ENCODE measurements at regions not wholly inside any gene's neighbourhood (a gene's known extent, or its start where the extent isn't known, plus 50 kb on each side); places are given as distances from the start of the nearest gene placed in this dataset.

GRCh38 chr14:53531730-53532129, 378.6 kb upstream of the DDHD1 start:
- FAIRE-seq (no peak), DNase-seq (ENCODE audit: insufficient read length, low spot score) (no peak)
- no peak for TF ChIP-seq POLR2A (IDR thresholded peaks at IDR 0.05; ENCODE audit: low read depth, low read length)
- TF ChIP-seq PAX5 (IDR thresholded peaks at IDR 0.05; ENCODE audit: insufficient read depth, low read length, severe bottlenecking), result no peak
- TF ChIP-seq POLR2AphosphoS5 (IDR thresholded peaks at IDR 0.05; ENCODE audit: low read depth, low read length), result no peak
- TF ChIP-seq SPI1 (IDR thresholded peaks at IDR 0.05; ENCODE audit: low read depth, low read length), result no peak
- no peak for TF ChIP-seq TAF1 (IDR thresholded peaks at IDR 0.05; ENCODE audit: low read depth, low read length)

- FAIRE-seq, result no peak
- DNase-seq (ENCODE audit: insufficient read length, low spot score), result no peak
- TF ChIP-seq PAX5 (IDR thresholded peaks at IDR 0.05; ENCODE audit: insufficient read depth, low read length, severe bottlenecking), result no peak
- no peak for TF ChIP-seq SPI1 (IDR thresholded peaks at IDR 0.05; ENCODE audit: low read depth, low read length)
- no peak for TF ChIP-seq TAF1 (IDR thresholded peaks at IDR 0.05; ENCODE audit: low read depth, low read length)
- TF ChIP-seq POLR2AphosphoS5 (IDR thresholded peaks at IDR 0.05; ENCODE audit: low read depth, low read length), result no peak
- no peak for TF ChIP-seq POU2F2 (IDR thresholded peaks at IDR 0.05; ENCODE audit: low read depth, low read length)
- no peak for TF ChIP-seq POLR2A (IDR thresholded peaks at IDR 0.05; ENCODE audit: low read depth, low read length)
Measured at GRCh38 chr14:53531156-53531555, 378.0 kb upstream of the DDHD1 start.

GRCh38 chr14:53529519-53529918, 376.4 kb upstream of the DDHD1 start:
- TF ChIP-seq SPI1 (IDR thresholded peaks at IDR 0.05; ENCODE audit: low read depth, low read length) (no peak), POLR2AphosphoS5 (IDR thresholded peaks at IDR 0.05; ENCODE audit: low read depth, low read length) (no peak), POU2F2 (IDR thresholded peaks at IDR 0.05; ENCODE audit: low read depth, low read length) (no peak), POLR2A (IDR thresholded peaks at IDR 0.05; ENCODE audit: low read depth, low read length) (no peak), TAF1 (IDR thresholded peaks at IDR 0.05; ENCODE audit: low read depth, low read length) (no peak), PAX5 (IDR thresholded peaks at IDR 0.05; ENCODE audit: insufficient read depth, low read length, severe bottlenecking) (no peak)
- DNase-seq (ENCODE audit: insufficient read length, low spot score) (no peak), FAIRE-seq (no peak)

GRCh38 chr14:53528185-53528671, 375.1 kb upstream of the DDHD1 start:
- no peak for DNase-seq (ENCODE audit: insufficient read length, low spot score)

GRCh38 chr14:53526200-53526599, 373.1 kb upstream of the DDHD1 start:
- FAIRE-seq (no peak), DNase-seq (ENCODE audit: insufficient read length, low spot score) (no peak)
- TF ChIP-seq POLR2AphosphoS5 (IDR thresholded peaks at IDR 0.05; ENCODE audit: low read depth, low read length), result no peak
- TF ChIP-seq POU2F2 (IDR thresholded peaks at IDR 0.05; ENCODE audit: low read depth, low read length), result no peak
- TF ChIP-seq TAF1 (IDR thresholded peaks at IDR 0.05; ENCODE audit: low read depth, low read length), result no peak
- no peak for TF ChIP-seq PAX5 (IDR thresholded peaks at IDR 0.05; ENCODE audit: insufficient read depth, low read length, severe bottlenecking)
- no peak for TF ChIP-seq SPI1 (IDR thresholded peaks at IDR 0.05; ENCODE audit: low read depth, low read length)
- TF ChIP-seq POLR2A (IDR thresholded peaks at IDR 0.05; ENCODE audit: low read depth, low read length), result no peak

More at GRCh38 chr14:53528185-53528671, 375.1 kb upstream of the DDHD1 start:
- FAIRE-seq, result no peak
- TF ChIP-seq SPI1 (IDR thresholded peaks at IDR 0.05; ENCODE audit: low read depth, low read length), result no peak
- TF ChIP-seq TAF1 (IDR thresholded peaks at IDR 0.05; ENCODE audit: low read depth, low read length), result no peak
- no peak for TF ChIP-seq POLR2AphosphoS5 (IDR thresholded peaks at IDR 0.05; ENCODE audit: low read depth, low read length)
- TF ChIP-seq POU2F2 (IDR thresholded peaks at IDR 0.05; ENCODE audit: low read depth, low read length), result no peak
- no peak for TF ChIP-seq PAX5 (IDR thresholded peaks at IDR 0.05; ENCODE audit: insufficient read depth, low read length, severe bottlenecking)
- no peak for TF ChIP-seq POLR2A (IDR thresholded peaks at IDR 0.05; ENCODE audit: low read depth, low read length)

- no peak for DNase-seq (ENCODE audit: insufficient read length, low spot score)
- FAIRE-seq, result no peak
- no peak for TF ChIP-seq TAF1 (IDR thresholded peaks at IDR 0.05; ENCODE audit: low read depth, low read length)
- TF ChIP-seq POLR2AphosphoS5 (IDR thresholded peaks at IDR 0.05; ENCODE audit: low read depth, low read length), result no peak
- TF ChIP-seq SPI1 (IDR thresholded peaks at IDR 0.05; ENCODE audit: low read depth, low read length), result no peak
Measured at GRCh38 chr14:53525608-53526007, 372.5 kb upstream of the DDHD1 start.

- FAIRE-seq, result no peak
- DNase-seq (ENCODE audit: insufficient read length, low spot score), result no peak
- no peak for TF ChIP-seq TAF1 (IDR thresholded peaks at IDR 0.05; ENCODE audit: low read depth, low read length)
Measured at GRCh38 chr14:53524391-53524790, 371.3 kb upstream of the DDHD1 start.

- FAIRE-seq, result no peak
- no peak for DNase-seq (ENCODE audit: insufficient read length, low spot score)
- TF ChIP-seq SPI1 (IDR thresholded peaks at IDR 0.05; ENCODE audit: low read depth, low read length), result no peak
- no peak for TF ChIP-seq POU2F2 (IDR thresholded peaks at IDR 0.05; ENCODE audit: low read depth, low read length)
- no peak for TF ChIP-seq POLR2A (IDR thresholded peaks at IDR 0.05; ENCODE audit: low read depth, low read length)
- TF ChIP-seq TAF1 (IDR thresholded peaks at IDR 0.05; ENCODE audit: low read depth, low read length), result no peak
- no peak for TF ChIP-seq POLR2AphosphoS5 (IDR thresholded peaks at IDR 0.05; ENCODE audit: low read depth, low read length)
- TF ChIP-seq PAX5 (IDR thresholded peaks at IDR 0.05; ENCODE audit: insufficient read depth, low read length, severe bottlenecking), result no peak
Measured at GRCh38 chr14:53523226-53523625, 370.1 kb upstream of the DDHD1 start.

- DNase-seq (ENCODE audit: insufficient read length, low spot score), result no peak
- no peak for TF ChIP-seq POLR2A (IDR thresholded peaks at IDR 0.05; ENCODE audit: low read depth, low read length)
- TF ChIP-seq PAX5 (IDR thresholded peaks at IDR 0.05; ENCODE audit: insufficient read depth, low read length, severe bottlenecking), result no peak
- no peak for TF ChIP-seq POLR2AphosphoS5 (IDR thresholded peaks at IDR 0.05; ENCODE audit: low read depth, low read length)
- TF ChIP-seq SPI1 (IDR thresholded peaks at IDR 0.05; ENCODE audit: low read depth, low read length), result no peak
- TF ChIP-seq POU2F2 (IDR thresholded peaks at IDR 0.05; ENCODE audit: low read depth, low read length), result no peak
- TF ChIP-seq TAF1 (IDR thresholded peaks at IDR 0.05; ENCODE audit: low read depth, low read length), result no peak
- FAIRE-seq, result no peak
Measured at GRCh38 chr14:53520078-53520928, 367.2 kb upstream of the DDHD1 start.

- DNase-seq (ENCODE audit: insufficient read length, low spot score) (no peak), FAIRE-seq (no peak)
- TF ChIP-seq POLR2A (IDR thresholded peaks at IDR 0.05; ENCODE audit: low read depth, low read length) (no peak), SPI1 (IDR thresholded peaks at IDR 0.05; ENCODE audit: low read depth, low read length) (no peak), TAF1 (IDR thresholded peaks at IDR 0.05; ENCODE audit: low read depth, low read length) (no peak), POU2F2 (IDR thresholded peaks at IDR 0.05; ENCODE audit: low read depth, low read length) (no peak), POLR2AphosphoS5 (IDR thresholded peaks at IDR 0.05; ENCODE audit: low read depth, low read length) (no peak), PAX5 (IDR thresholded peaks at IDR 0.05; ENCODE audit: insufficient read depth, low read length, severe bottlenecking) (no peak)
Measured at GRCh38 chr14:53519137-53519536, 366.0 kb upstream of the DDHD1 start.
